DMS153 (cell line): ENCODE measurements at regions not wholly inside any gene's neighbourhood (a gene's known extent, or its start where the extent isn't known, plus 50 kb on each side); places are given as distances from the start of the nearest gene placed in this dataset.

Experiments
- DNase-seq: peaks from one replicate; lab custom pipeline; 2025; lab: John Stamatoyannopoulos, UW

DNA sequence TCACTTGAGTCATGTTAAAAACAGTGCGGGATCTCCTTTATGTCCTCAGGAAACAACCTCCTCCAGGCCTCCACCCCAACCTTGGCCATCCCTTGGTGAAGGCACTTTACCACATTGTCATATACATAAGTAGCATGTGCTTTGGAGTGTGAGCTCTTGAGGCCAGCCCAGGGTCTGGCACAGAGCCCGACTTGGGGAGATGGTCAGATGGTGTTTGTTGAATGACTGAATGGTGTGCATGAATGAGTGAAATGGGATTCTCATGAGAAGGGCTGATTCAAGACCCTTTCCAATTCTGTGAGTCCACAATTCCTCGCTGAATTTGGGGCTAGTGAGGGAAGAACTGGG is 52.9 kb upstream of the DLK1 start:
- DNase-seq: no peak

DNA sequence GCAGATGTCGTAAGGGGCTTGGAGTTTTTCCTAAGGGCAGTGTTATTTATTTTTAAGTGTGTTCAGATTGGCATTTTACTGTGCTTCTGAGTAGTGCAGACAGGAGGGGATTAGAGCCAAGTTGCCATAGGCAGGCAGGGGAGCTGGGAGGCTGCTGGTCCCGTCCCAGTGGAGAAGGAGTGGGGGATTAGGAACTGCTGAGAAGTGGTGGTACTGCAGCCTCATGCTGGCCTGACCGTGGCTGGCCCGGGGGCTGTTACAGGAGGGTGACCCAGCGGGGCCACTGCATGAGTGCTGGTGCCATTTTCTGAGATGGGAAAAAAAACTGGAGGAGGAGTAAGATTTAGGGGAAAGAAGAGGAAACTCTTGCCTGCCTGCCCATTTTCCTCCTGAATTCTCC is 52.3 kb upstream of the DLK1 start:
- DNase-seq: no peak

DNA sequence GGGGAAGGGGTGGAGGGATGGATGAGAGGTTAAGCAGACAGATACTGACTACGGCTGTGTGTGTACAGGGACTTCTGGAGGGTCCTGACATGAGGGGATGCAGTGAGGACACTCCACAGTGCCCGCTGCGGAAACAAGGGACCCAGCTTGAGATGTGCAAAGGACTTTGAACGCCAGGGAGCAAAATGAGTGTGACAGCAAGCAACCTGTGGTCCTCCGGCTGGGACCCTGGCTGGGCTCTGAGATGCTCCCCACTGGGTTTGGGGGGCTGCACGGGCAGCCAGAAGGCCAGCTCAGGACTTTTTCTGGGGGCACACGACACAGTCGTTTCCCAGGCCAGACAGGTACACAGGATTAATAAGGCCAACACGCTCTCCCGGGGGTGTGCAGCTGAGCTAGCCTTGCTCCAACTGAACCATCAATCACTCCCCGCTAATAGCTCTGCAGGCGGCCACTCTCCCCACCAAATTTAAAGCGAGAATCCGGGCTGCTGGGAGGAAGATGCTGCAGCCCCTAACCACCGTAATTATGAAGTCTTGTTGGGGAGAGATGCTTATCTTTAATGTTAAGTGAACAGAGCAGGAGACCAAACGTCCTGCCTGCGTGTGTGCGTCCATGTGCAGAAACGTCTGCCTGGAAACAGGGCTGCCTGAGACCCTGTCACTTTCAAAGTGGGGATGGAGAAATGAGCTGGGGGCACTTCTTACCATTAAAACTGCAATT is 51.6 kb upstream of the DLK1 start:
- DNase-seq: no peak

DNA sequence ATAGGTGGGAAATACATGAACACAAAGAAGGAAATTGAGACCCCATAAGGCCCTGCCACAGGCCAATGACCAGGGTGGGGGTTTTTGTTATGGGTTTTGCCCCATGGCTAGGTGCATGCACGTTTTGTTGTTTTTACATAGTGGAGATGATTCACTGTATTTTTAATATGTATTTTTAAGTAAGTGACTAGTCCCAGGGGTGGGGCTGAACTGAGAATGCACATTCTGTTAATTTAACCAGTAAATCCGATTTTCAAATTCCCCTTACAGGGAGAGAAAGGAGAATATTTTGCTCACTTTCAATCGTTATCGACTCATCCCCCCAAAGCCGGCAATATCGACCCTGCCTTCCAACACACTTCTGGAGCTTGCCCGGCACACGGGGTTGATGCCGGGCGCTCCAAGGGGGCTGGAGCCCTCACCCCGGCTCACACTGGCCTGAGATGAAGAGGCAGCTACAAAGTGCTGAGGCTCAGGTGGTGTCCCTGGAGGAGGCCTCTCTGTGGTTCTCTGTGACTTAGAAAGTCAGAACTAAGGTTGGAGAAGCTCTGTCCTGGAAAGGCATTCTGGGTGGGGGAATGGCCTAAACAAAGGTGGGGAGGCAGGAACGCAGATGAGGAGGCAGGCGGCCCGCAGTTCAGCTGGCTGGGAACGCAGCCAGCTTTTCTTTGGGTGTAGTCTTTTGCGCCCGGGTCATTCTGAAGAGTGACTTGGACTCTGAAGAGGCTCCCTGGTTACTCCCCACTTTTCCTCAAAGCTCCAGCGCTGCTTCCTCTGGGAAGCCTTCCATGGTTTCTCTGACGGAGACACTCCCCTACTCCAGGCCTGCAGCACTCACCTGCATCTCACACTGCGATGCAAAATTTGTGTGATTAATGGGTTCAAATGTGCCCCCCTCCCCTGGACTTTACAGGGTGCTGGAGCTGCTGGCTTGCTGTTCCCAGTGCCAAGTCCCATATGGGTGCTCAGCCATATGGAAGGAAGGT is 50.7 kb upstream of the DLK1 start:
- DNase-seq: no peak
